ENCODE measurements at regions not wholly inside any gene's neighbourhood (a gene's known extent, or its start where the extent isn't known, plus 50 kb on each side); places are given as distances from the start of the nearest gene placed in this dataset.

DNA sequence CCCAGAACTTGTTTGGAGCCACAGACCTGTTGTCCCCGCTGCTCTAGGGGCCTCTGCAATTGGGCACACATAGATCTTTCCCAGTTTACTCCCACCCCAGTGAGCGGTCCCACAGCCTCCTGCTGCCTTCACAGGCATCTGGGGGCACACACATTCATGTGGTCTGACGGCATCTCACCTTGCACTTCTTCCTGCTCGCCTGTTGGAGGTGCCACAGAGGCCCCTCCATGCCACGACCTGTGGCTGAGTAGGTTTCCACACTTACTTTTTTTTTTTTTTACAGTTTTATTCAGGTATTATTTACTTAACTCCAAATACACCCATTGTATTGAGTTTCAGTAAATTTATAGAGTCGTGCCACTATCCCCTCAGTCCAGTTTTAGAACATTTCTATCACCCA lies 68.9 kb upstream of the SEPTIN5 start:
- Mint-ChIP-seq H3K4me3 (no peak overlapping the region), H3K27me3 (ENCODE audit: low read depth in 3 of 3) (peaks cover 0 to 5% (median 2%) of the 10 kb centered on the region in 3 donors), H3K4me1 (peaks cover 27% of the 10 kb centered on the region), H3K36me3 (peaks cover 0 to 11% of the 10 kb centered on the region in 2 donors), H3K27ac (peak overlapping the region in 5 of 7 donors; percentile 17 to 92 (median 64)), H3K9me3 (peaks cover 17 to 39% (median 32%) of the 10 kb centered on the region in 7 donors)
- H3K36me3 ChIP-seq (replicated peaks in 1 of 2; ENCODE audit: control insufficient read depth in 1 of 2, insufficient read depth in 2 of 2, low read length in 2 of 2): no peaks in the 10 kb centered on the region
- no peaks in the 10 kb centered on the region for H3K27me3 ChIP-seq (ENCODE audit: control insufficient read depth in 2 of 2, insufficient read depth in 2 of 2, low read length in 2 of 2)
- peak overlapping the region; percentile 60 for H3K9ac ChIP-seq (ENCODE audit: insufficient read depth, low read length, poor library complexity, severe bottlenecking)
- H3K79me2 ChIP-seq (ENCODE audit: insufficient read depth, low read length): no peaks in the 10 kb centered on the region
- WGBS (ENCODE audit: insufficient coverage): 90% methylated on average over 4 of the region's 6 CpGs
- H3K27ac ChIP-seq (ENCODE audit: low read depth in 1 of 2, low read length in 2 of 2): no peak overlapping the region
- H3K9me3 ChIP-seq (replicated peaks in 1 of 2; ENCODE audit: control insufficient read depth in 1 of 2, insufficient read depth in 1 of 2, low read length in 2 of 2): peaks cover 25 to 27% of the 10 kb centered on the region in 2 donors
- no peak overlapping the region for H3K4me2 ChIP-seq (replicated peaks; ENCODE audit: extremely low read depth, low read length, poor library complexity, severe bottlenecking)
- DNase-seq: no peak
- intact Hi-C loops (cut with micrococcal nuclease): no loop called here
- H4K20me1 ChIP-seq (ENCODE audit: insufficient read depth, low read length): no peaks in the 10 kb centered on the region
- TF ChIP-seq, protein P1, sequence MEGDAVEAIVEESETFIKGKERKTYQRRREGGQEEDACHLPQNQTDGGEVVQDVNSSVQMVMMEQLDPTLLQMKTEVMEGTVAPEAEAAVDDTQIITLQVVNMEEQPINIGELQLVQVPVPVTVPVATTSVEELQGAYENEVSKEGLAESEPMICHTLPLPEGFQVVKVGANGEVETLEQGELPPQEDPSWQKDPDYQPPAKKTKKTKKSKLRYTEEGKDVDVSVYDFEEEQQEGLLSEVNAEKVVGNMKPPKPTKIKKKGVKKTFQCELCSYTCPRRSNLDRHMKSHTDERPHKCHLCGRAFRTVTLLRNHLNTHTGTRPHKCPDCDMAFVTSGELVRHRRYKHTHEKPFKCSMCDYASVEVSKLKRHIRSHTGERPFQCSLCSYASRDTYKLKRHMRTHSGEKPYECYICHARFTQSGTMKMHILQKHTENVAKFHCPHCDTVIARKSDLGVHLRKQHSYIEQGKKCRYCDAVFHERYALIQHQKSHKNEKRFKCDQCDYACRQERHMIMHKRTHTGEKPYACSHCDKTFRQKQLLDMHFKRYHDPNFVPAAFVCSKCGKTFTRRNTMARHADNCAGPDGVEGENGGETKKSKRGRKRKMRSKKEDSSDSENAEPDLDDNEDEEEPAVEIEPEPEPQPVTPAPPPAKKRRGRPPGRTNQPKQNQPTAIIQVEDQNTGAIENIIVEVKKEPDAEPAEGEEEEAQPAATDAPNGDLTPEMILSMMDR (IDR thresholded peaks at IDR 0.05): no peak
- peaks cover 23 to 26% of the 10 kb centered on the region in 2 donors for H3K4me1 ChIP-seq (ENCODE audit: control insufficient read depth in 1 of 2, insufficient read depth in 2 of 2, low read length in 2 of 2)
- no peak overlapping the region for H3K4me3 ChIP-seq (replicated peaks in 1 of 3; ENCODE audit: low read depth in 2 of 3, low read length in 3 of 3)
- peak overlapping the region; percentile 81 for H2AFZ ChIP-seq (ENCODE audit: insufficient read depth, low read depth, low read length, poor library complexity, severe bottlenecking)

DNA sequence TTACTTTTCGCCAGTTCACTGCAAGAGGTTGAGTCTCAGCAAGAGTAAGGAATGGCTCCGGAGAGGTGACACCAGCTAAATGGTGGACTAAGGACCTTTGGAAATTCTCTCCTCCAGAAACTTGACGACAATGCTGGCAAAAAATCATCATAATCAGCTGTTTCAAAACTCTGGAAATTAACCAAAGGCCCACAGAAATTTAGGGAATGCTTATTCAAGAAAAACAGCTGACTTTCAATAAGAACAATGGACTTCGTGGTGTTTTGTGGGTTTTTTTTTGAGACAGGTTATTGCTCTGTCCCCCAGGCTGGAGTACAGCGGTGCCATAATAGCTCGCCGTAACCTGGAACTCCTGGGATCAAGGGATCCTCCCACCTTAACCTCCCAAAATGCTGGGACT lies 68.4 kb upstream of the SEPTIN5 start:
- no peak overlapping the region for H3K4me3 ChIP-seq (replicated peaks in 1 of 3; ENCODE audit: low read depth in 2 of 3, low read length in 3 of 3)
- H3K27ac Mint-ChIP-seq: peak overlapping the region in 1 of 7 donors; percentile 36
- H3K9me3 ChIP-seq (replicated peaks in 1 of 2; ENCODE audit: control insufficient read depth in 1 of 2, insufficient read depth in 1 of 2, low read length in 2 of 2): peaks cover 25 to 27% of the 10 kb centered on the region in 2 donors
- peaks cover 0 to 5% (median 2%) of the 10 kb centered on the region in 3 donors for H3K27me3 Mint-ChIP-seq (ENCODE audit: low read depth in 3 of 3)
- WGBS (ENCODE audit: insufficient coverage): no CpG with 5 or more reads among the region's 7 CpGs
- peaks cover 27% of the 10 kb centered on the region for H3K4me1 Mint-ChIP-seq
- intact Hi-C loops (cut with micrococcal nuclease): no loop called here
- no peaks in the 10 kb centered on the region for H4K20me1 ChIP-seq (ENCODE audit: insufficient read depth, low read length)
- H3K9ac ChIP-seq (ENCODE audit: insufficient read depth, low read length, poor library complexity, severe bottlenecking): no peak overlapping the region
- no peak overlapping the region for H3K27ac ChIP-seq (ENCODE audit: low read depth in 1 of 2, low read length in 2 of 2)
- peaks cover 17 to 39% (median 32%) of the 10 kb centered on the region in 7 donors for H3K9me3 Mint-ChIP-seq
- DNase-seq: no peak
- TF ChIP-seq, protein P1 (IDR thresholded peaks at IDR 0.05): no peak
- H3K4me1 ChIP-seq (ENCODE audit: control insufficient read depth in 1 of 2, insufficient read depth in 2 of 2, low read length in 2 of 2): peaks cover 23 to 26% of the 10 kb centered on the region in 2 donors
- no peaks in the 10 kb centered on the region for H3K36me3 ChIP-seq (replicated peaks in 1 of 2; ENCODE audit: control insufficient read depth in 1 of 2, insufficient read depth in 2 of 2, low read length in 2 of 2)
- no peak overlapping the region for H2AFZ ChIP-seq (ENCODE audit: insufficient read depth, low read depth, low read length, poor library complexity, severe bottlenecking)
- no peak overlapping the region for H3K4me3 Mint-ChIP-seq
- no peak overlapping the region for H3K4me2 ChIP-seq (replicated peaks; ENCODE audit: extremely low read depth, low read length, poor library complexity, severe bottlenecking)
- H3K36me3 Mint-ChIP-seq: peaks cover 0 to 11% of the 10 kb centered on the region in 2 donors
- H3K79me2 ChIP-seq (ENCODE audit: insufficient read depth, low read length): no peaks in the 10 kb centered on the region
- H3K27me3 ChIP-seq (ENCODE audit: control insufficient read depth in 2 of 2, insufficient read depth in 2 of 2, low read length in 2 of 2): no peaks in the 10 kb centered on the region
